ENCODE measurements at regions not wholly inside any gene's neighbourhood (a gene's known extent, or its start where the extent isn't known, plus 50 kb on each side); places are given as distances from the start of the nearest gene placed in this dataset.

DNA sequence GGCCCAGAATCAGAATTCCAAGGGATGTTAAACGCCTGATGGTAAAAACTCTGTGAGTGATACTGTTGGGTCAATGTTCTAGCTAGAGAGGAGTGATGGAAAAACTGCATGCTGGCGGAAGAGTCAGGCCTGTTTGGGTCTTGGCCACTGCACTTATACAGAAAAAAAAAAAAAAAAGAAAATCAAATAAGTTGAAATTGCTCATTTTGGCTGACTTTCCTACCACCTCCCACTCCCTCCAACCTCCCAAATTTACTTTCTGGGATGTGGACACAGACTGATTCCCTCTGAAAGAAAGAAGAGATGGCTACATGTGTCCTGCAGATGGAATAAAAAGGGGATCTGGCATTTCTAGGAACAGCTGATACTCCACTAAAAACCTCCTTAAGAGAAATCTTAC, 234.1 kb upstream of the GIMD1 start:
- Histone ChIP-seq H3K4me1 (no peaks in the 10 kb centered on the region), H3K4me3 (no peak overlapping the region), H3K36me3 (no peaks in the 10 kb centered on the region), H3K27ac (no peak overlapping the region), H3K9me3 (no peaks in the 10 kb centered on the region), H3K27me3 (no peaks in the 10 kb centered on the region)
- no peak for DNase-seq
- TF ChIP-seq, protein P1, sequence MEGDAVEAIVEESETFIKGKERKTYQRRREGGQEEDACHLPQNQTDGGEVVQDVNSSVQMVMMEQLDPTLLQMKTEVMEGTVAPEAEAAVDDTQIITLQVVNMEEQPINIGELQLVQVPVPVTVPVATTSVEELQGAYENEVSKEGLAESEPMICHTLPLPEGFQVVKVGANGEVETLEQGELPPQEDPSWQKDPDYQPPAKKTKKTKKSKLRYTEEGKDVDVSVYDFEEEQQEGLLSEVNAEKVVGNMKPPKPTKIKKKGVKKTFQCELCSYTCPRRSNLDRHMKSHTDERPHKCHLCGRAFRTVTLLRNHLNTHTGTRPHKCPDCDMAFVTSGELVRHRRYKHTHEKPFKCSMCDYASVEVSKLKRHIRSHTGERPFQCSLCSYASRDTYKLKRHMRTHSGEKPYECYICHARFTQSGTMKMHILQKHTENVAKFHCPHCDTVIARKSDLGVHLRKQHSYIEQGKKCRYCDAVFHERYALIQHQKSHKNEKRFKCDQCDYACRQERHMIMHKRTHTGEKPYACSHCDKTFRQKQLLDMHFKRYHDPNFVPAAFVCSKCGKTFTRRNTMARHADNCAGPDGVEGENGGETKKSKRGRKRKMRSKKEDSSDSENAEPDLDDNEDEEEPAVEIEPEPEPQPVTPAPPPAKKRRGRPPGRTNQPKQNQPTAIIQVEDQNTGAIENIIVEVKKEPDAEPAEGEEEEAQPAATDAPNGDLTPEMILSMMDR (IDR thresholded peaks at IDR 0.05): no peak
- FAIRE-seq: no peak
- ATAC-seq: no peak
- 55 to 73% methylated on average over 2 of the region's 2 CpGs for WGBS, 2 donors
- intact Hi-C loops (cut with DNase I): no loop called here

DNA sequence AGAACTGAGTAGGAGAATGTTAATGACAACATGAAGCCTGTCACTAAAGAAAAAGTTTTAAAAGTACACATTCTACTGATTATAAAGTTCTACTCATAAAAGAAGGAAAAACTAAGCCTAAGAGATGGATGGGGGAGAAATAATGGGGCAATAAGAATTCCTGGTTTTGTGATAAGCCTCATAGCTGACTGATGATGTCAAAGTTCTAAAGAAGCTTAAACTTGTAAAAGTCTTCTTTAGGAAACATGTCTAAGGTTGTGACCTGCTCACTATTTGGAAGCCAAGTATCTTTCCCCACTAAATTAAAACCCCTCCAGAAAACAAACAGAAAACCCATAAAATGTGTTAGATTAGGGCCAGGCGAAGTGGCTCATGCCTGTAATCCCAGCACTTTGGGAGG, 232.9 kb upstream of the GIMD1 start:
- Histone ChIP-seq H3K9me3 (no peaks in the 10 kb centered on the region), H3K4me1 (no peaks in the 10 kb centered on the region), H3K36me3 (no peaks in the 10 kb centered on the region), H3K4me3 (no peak overlapping the region), H3K27ac (no peak overlapping the region), H3K27me3 (no peaks in the 10 kb centered on the region)
- TF ChIP-seq, protein P1 (IDR thresholded peaks at IDR 0.05): no peak
- 50 to 55% methylated on average over 1 of the region's 1 CpG for WGBS, 2 donors
- no peak for FAIRE-seq
- no peak for ATAC-seq
- intact Hi-C loops (cut with DNase I): no loop called here
- DNase-seq: no peak

DNA sequence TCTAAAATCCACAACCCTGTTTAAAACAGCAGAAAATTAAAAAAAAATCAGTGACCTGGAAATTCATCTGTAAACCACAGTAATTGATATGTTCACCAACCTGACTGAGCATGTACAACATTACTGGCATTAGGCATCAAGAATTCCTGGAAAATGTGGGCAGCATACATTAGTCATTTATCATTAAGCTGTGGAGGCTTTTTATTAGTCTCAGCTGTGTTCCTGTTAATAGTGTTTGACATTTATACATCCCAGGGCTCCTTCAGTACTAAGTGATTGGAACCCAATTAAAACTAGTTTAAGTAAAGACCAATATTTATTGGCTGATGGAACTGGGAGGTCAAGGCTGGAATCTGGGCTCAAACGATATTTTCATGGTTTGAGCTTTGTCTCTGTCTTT, 227.3 kb upstream of the GIMD1 start:
- H3K27ac ChIP-seq: no peak overlapping the region
- H3K4me3 ChIP-seq: no peak overlapping the region
- ATAC-seq (no peak), FAIRE-seq (no peak), DNase-seq (no peak)
- TF ChIP-seq, protein P1 (IDR thresholded peaks at IDR 0.05): no peak
- WGBS, 2 donors: 51 to 69% methylated on average over 1 of the region's 1 CpG
- no peaks in the 10 kb centered on the region for H3K4me1 ChIP-seq
- no peaks in the 10 kb centered on the region for H3K36me3 ChIP-seq
- no peaks in the 10 kb centered on the region for H3K27me3 ChIP-seq
- H3K9me3 ChIP-seq: no peaks in the 10 kb centered on the region
- intact Hi-C loops (cut with DNase I): no loop called here

DNA sequence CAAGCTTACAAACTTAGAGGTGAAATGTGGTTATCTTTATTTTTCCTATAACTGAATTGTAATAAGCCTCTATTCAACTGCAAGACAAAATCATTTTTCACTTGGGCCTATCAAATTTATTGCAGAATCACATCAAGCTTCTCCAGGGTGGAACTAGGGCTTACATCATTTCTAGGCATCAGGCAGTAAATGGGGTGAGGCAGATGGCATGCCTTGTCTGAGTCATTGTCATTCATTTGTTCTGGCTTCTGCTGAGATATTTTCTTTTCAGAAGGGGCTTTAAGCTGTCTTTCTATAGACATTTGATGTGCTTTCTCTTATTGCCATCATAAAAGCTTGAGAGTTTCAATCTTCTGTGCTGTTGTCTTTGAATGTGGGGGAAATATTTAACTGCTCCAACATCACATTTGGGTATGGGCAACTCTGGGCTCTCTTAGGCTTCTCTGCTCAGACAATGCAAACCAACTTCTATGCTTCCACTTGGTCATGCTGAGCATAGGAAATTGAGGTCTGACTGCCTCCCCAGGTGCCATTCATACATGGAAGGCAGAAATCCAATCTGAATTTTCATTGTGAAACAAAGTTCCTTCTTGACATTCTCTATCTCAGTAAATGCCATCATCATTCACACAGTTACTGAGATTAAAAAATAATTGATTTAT, 225.8 kb upstream of the GIMD1 start:
- FAIRE-seq (no peak), ATAC-seq (no peak), DNase-seq (no peak)
- TF ChIP-seq, protein P1 (IDR thresholded peaks at IDR 0.05): no peak
- H3K4me1 ChIP-seq: no peaks in the 10 kb centered on the region
- H3K36me3 ChIP-seq: no peaks in the 10 kb centered on the region
- no peak overlapping the region for H3K27ac ChIP-seq
- H3K4me3 ChIP-seq: no peak overlapping the region
- H3K9me3 ChIP-seq: no peaks in the 10 kb centered on the region
- H3K27me3 ChIP-seq: no peaks in the 10 kb centered on the region
- intact Hi-C loops (cut with DNase I): no loop called here

DNA sequence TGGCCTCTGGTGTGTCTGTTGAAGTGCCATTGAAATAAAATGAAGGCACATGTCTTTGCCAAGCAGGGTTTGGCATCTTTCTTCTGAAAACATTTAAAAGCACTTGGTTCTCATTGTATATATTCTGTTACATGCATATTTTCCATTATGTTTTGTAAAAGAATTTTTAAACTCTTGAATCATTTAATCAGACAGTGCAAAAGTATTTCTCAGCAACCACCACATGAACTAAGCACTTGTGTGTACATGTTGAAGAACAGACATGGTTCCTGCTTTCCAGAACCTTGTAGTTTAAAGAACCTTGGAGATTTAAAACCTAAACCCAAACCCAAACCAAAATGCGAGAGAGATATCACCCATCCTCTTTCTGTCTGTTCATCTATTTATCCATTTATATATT, 220.3 kb upstream of the GIMD1 start:
- 50 to 70% methylated on average over 1 of the region's 1 CpG for WGBS, 2 donors
- FAIRE-seq: no peak

More for the DNA sequence above, 220.3 kb upstream of the GIMD1 start:
- TF ChIP-seq, protein P1 (IDR thresholded peaks at IDR 0.05): no peak
- ATAC-seq (no peak), DNase-seq (no peak)
- Histone ChIP-seq H3K4me3 (no peak overlapping the region), H3K36me3 (no peaks in the 10 kb centered on the region), H3K4me1 (no peaks in the 10 kb centered on the region), H3K9me3 (no peaks in the 10 kb centered on the region), H3K27ac (no peak overlapping the region), H3K27me3 (no peaks in the 10 kb centered on the region)
- intact Hi-C loops (cut with DNase I): no loop called here

All from pancreas (tissue), 10 donors.